HG02610 (cell line): ENCODE measurements at regions not wholly inside any gene's neighbourhood (a gene's known extent, or its start where the extent isn't known, plus 50 kb on each side); places are given as distances from the start of the nearest gene placed in this dataset.

ENCODE experiments used
- ATAC-seq: cut with Tn5 transposase; IDR thresholded peaks from one replicate; pipeline ENCODE4 v1.9.1; 2021; ENCODE audit warnings: mild to moderate bottlenecking, moderate library complexity; ENCODE audit not compliant: unreplicated experiment

GRCh38 chr4:137597752-137598430 is 65.6 kb upstream of the PCDH18 start:
- ATAC-seq: no peak

- no peak for ATAC-seq
These were observed 55.5 kb upstream of the PCDH18 start for GRCh38 chr4:137587796-137588195.

GRCh38 chr4:137583671-137584070 is 51.4 kb upstream of the PCDH18 start:
- no peak for ATAC-seq
